K562 (cell line): ENCODE measurements at regions not wholly inside any gene's neighbourhood (a gene's known extent, or its start where the extent isn't known, plus 50 kb on each side); places are given as distances from the start of the nearest gene placed in this dataset.

ENCODE experiments used
- ATAC-seq: fragments of 200-7000 bp; cut with Tn5 transposase; 3 replicates; pipeline ENCODE4 v1.9.1; 2020; ENCODE audit warnings: moderate library complexity
- BruUV-seq: library from RNA; stranded (reverse); fragments of 400-500 nt; replicated peaks from 2 replicates; lab custom pipeline; 2021; lab: Mats Ljungman, UMichigan
- CTCF ChIA-PET: fragments of 300-600 bp; formaldehyde crosslinking; extraction: SDS; loops from one replicate; lab custom pipeline; 2021; ENCODE audit warnings: low intra/inter-chr PET ratio; lab: Yijun Ruan, JAX
- POLR2A ChIA-PET: fragments of 300-600, 350-650 bp; sonication (Branson Sonifier 250); formaldehyde crosslinking; extraction: SDS; loops from one replicate; lab custom pipeline; 2021; ENCODE audit warnings: antibody characterized with exemption, inconsistent platforms; lab: Yijun Ruan, JAX
- DNase-seq, 4 experiments: peaks; one replicate each; pipeline versions ENCODE4 v3.0.0 to v3.0.0-alpha.2; 2011 to 2018; ENCODE audit warnings: low spot score in 3 of 4, mixed read lengths in 3 of 4; ENCODE audit errors: extremely low read depth in 1 of 4
- FAIRE-seq: peaks from 2 replicates; lab custom pipeline; 2011; peaks lifted over from hg19 to GRCh38; lab: Jason Lieb, UNC
- H2AFZ ChIP-seq: 2 replicates; pipeline ENCODE4 v1.6.0; 2011; ENCODE audit warnings: low read depth, low read length, control low read depth, inconsistent platforms
- H3K27ac ChIP-seq: fragments of 200-600 bp; 3 replicates; pipeline ENCODE4 v1.8.0; 2011; ENCODE audit warnings: low read depth, mild to moderate bottlenecking, control low read depth, inconsistent platforms, low read length, moderate library complexity, mixed read lengths; ENCODE audit errors: extremely low read depth
- H3K27me3 ChIP-seq, 2 experiments: fragments of 300-600 bp in 1 of 2; 2 replicates in 1 of 2; 3 replicates in 1 of 2; pipeline versions ENCODE4 v1.6.0 to v1.8.0; 2011; ENCODE audit warnings: inconsistent platforms in 2 of 2, low read length in 2 of 2, mild to moderate bottlenecking in 1 of 2, mixed read lengths in 1 of 2, moderate library complexity in 1 of 2; ENCODE audit not compliant: control insufficient read depth in 2 of 2, insufficient read depth in 2 of 2
- H3K36me3 ChIP-seq: fragments of 300-600 bp; 3 replicates; pipeline ENCODE4 v1.8.0; 2011; ENCODE audit warnings: mild to moderate bottlenecking, low read length, inconsistent platforms; ENCODE audit not compliant: control insufficient read depth, insufficient read depth
- H3K4me1 ChIP-seq, 2 experiments: fragments of 200-600 bp in 1 of 2; replicated peaks in 1 of 2; 2 replicates in 1 of 2; 3 replicates in 1 of 2; pipeline versions ENCODE4 v1.5.1 to v1.8.0; 2011; ENCODE audit warnings: inconsistent platforms in 2 of 2, low read length in 2 of 2, mild to moderate bottlenecking in 1 of 2, mixed read lengths in 1 of 2, moderate library complexity in 1 of 2; ENCODE audit not compliant: control insufficient read depth in 2 of 2, insufficient read depth in 2 of 2
- H3K4me2 ChIP-seq: 2 replicates; pipeline ENCODE4 v1.6.1; 2011; ENCODE audit warnings: low read length, control low read depth, inconsistent platforms, mixed read lengths; ENCODE audit not compliant: insufficient read depth
- H3K4me3 ChIP-seq: fragments of 200-600 bp; sonication (generic), shearing (Covaris generic); 2 replicates; pipeline ENCODE4 v1.5.1; 2016; ENCODE audit warnings: control low read depth, inconsistent platforms
- H3K79me2 ChIP-seq: fragments of 200-600 bp; 3 replicates; pipeline ENCODE4 v1.8.0; 2011; ENCODE audit warnings: low read length, inconsistent platforms; ENCODE audit not compliant: control insufficient read depth, insufficient read depth
- H3K9ac ChIP-seq, 2 experiments: 2 replicates each; pipeline versions ENCODE4 v1.6.0 to v1.6.1; 2011; ENCODE audit warnings: low read depth in 2 of 2, low read length in 2 of 2, control low read depth in 1 of 2, inconsistent platforms in 1 of 2, mild to moderate bottlenecking in 1 of 2, mixed read lengths in 1 of 2; ENCODE audit not compliant: insufficient read depth in 1 of 2
- H3K9me1 ChIP-seq: one replicate; pipeline ENCODE4 v1.6.0; 2011; ENCODE audit warnings: inconsistent platforms, mild to moderate bottlenecking, low read length, moderate library complexity; ENCODE audit not compliant: control insufficient read depth, insufficient read depth
- H3K9me3 ChIP-seq: replicated peaks from 2 replicates; pipeline ENCODE4 v1.5.1; 2011; ENCODE audit warnings: low read depth, low read length, inconsistent platforms; ENCODE audit not compliant: control insufficient read depth, insufficient read depth
- H4K20me1 ChIP-seq: replicated peaks from 2 replicates; pipeline ENCODE4 v1.6.1; 2011; ENCODE audit warnings: low read length, inconsistent platforms, mixed read lengths; ENCODE audit not compliant: control insufficient read depth, insufficient read depth
- E2F4 ChIP-seq: sonication (generic); formaldehyde crosslinking; IDR thresholded peaks from 2 replicates; pipeline ENCODE4 v1.8.0; 2022; ENCODE audit warnings: mild to moderate bottlenecking, low read depth, missing genetic modification reagents
- HNRNPH1 ChIP-seq: fragments of 200-400 bp; formaldehyde crosslinking; optimal IDR thresholded peaks from 2 replicates; pipeline ENCODE3; 2017; ENCODE audit warnings: low read depth, mild to moderate bottlenecking, low read length, moderate library complexity
- HNRNPUL1 ChIP-seq: fragments of 200-400 bp; formaldehyde crosslinking; IDR thresholded peaks from 2 replicates; pipeline ENCODE4 v1.6.1; 2017; ENCODE audit warnings: low read length
- L3MBTL2 ChIP-seq: fragments of 450-650 bp; IDR thresholded peaks from 2 replicates; pipeline ENCODE4 v1.6.1; 2016; ENCODE audit warnings: mild to moderate bottlenecking, moderate library complexity
- MEF2D ChIP-seq: conservative IDR thresholded peaks from 2 replicates; pipeline ENCODE4 v1.6.1; 2016; ENCODE audit warnings: low read depth, missing genetic modification characterization, missing compliant biosample characterization
- MNT ChIP-seq, 2 experiments: fragments of 450-650 bp; conservative IDR thresholded peaks; 2 replicates each; pipeline ENCODE4 v1.6.1; 2017; ENCODE audit warnings: mild to moderate bottlenecking in 2 of 2, moderate library complexity in 2 of 2
- NCOA6 ChIP-seq: fragments of 450-650 bp; IDR thresholded peaks from 2 replicates; pipeline ENCODE4 v1.6.1; 2017; ENCODE audit warnings: mild to moderate bottlenecking
- NRF1 ChIP-seq, 2 experiments: fragments of 450-650 bp; IDR thresholded peaks in 1 of 2; conservative IDR thresholded peaks in 1 of 2; 2 replicates each; pipeline ENCODE4 v1.6.1; 2014; ENCODE audit warnings: mild to moderate bottlenecking in 2 of 2
- PBX2 ChIP-seq, 2 experiments: IDR thresholded peaks in 1 of 2; conservative IDR thresholded peaks in 1 of 2; 2 replicates each; pipeline ENCODE4 v1.6.1; 2016; ENCODE audit warnings: low read depth in 2 of 2, mild to moderate bottlenecking in 1 of 2, missing compliant biosample characterization in 1 of 2, missing genetic modification characterization in 1 of 2, moderate library complexity in 1 of 2
- POLR2AphosphoS2 ChIP-seq: IDR thresholded peaks from 2 replicates; pipeline ENCODE4 v1.6.1; 2012; ENCODE audit warnings: low read length, improper control_type of control experiment
- SMARCA4 ChIP-seq: fragments of 450-650 bp; IDR thresholded peaks from 2 replicates; pipeline ENCODE4 v1.6.1; 2016
- ZNF561 ChIP-seq: fragments of 450-650 bp; formaldehyde crosslinking; conservative IDR thresholded peaks from 2 replicates; pipeline ENCODE4 v1.4.0; 2020; ENCODE audit warnings: mild to moderate bottlenecking, moderate library complexity
- ZNF609 ChIP-seq: sonication (generic); formaldehyde crosslinking; IDR thresholded peaks from 2 replicates; pipeline ENCODE4 v1.8.1; 2023; ENCODE audit warnings: missing genetic modification reagents, mild to moderate bottlenecking, borderline replicate concordance
- WGBS: fragments of 100-300 bp; shearing (Covaris generic); methylation state at CpG from one replicate; pipeline ENCODE4 v1.1.6; 2016; ENCODE audit warnings: low coverage, mixed read lengths; ENCODE audit not compliant: insufficient coverage; ENCODE audit errors: missing lambda C conversion rate; 5-methylcytosine and 5-hydroxymethylcytosine counted together
- in situ Hi-C: fragments of 300-500 bp; cut with MboI; formaldehyde crosslinking; loops from 4 replicates; pipeline ENCODE4 v1.15.0; 2018; ENCODE audit warnings: inconsistent platforms, mixed read lengths
- intact Hi-C: fragments of 100-400 bp; cut with micrococcal nuclease; formaldehyde crosslinking; loops from 2 replicates; pipeline ENCODE4 v1.14.2; 2022

- Histone ChIP-seq H3K27ac (no peak overlapping the region), H3K79me2 (no peaks in the 10 kb centered on the region), H3K9me3 (no peaks in the 10 kb centered on the region), H4K20me1 (no peaks in the 10 kb centered on the region), H3K27me3 (peaks cover 3 to 19% of the 10 kb centered on the region in 2 experiments; a peak in 3 of 5 replicates), H3K36me3 (no peaks in the 10 kb centered on the region), H3K4me2 (no peak overlapping the region), H3K4me3 (no peak overlapping the region), H2AFZ (no peak overlapping the region), H3K4me1 (no peaks in the 10 kb centered on the region), H3K9ac (no peak overlapping the region), H3K9me1 (no peaks in the 10 kb centered on the region)
- ATAC-seq (no peak), FAIRE-seq (no peak), DNase-seq (no peak)
- POLR2A ChIA-PET, result no interaction called here
- WGBS, result 0% methylated on average over 5 of the region's 6 CpGs
- no TSS peak for BruUV-seq
- in situ Hi-C loops, result no loop called here
- intact Hi-C loops, result no loop called here
- CTCF ChIA-PET, result no interaction called here
- TF ChIP-seq E2F4 (CRISPR knock-in tag) (no peak), SMARCA4 (no peak), L3MBTL2 (no peak), MEF2D (no peak), NCOA6 (no peak), ZNF561 (CRISPR knock-in tag) (no peak), NRF1 (conservative IDR thresholded peaks at IDR 0.05 in 1 of 2, IDR thresholded peaks at IDR 0.05 in 1 of 2) (no peak), POLR2AphosphoS2 (no peak), ZNF609 (no peak), PBX2 (CRISPR knock-in tag; IDR thresholded peaks at IDR 0.05; ENCODE audit: low read depth) (no peak), PBX2 (tag; conservative IDR thresholded peaks at IDR 0.05; ENCODE audit: low read depth) (no peak), HNRNPUL1 (no peak), MNT (conservative IDR thresholded peaks at IDR 0.05) (no peak), HNRNPH1 (no peak)
These were observed 91.0 kb upstream of the LANCL2 start for GRCh38 chr7:55274156-55274555.
